G401.6 (cell line): ENCODE measurements at regions not wholly inside any gene's neighbourhood (a gene's known extent, or its start where the extent isn't known, plus 50 kb on each side); places are given as distances from the start of the nearest gene placed in this dataset.
"Not testable (repeated sequence)": the region's sequence is repeated elsewhere in the genome, so short reads cannot be mapped to it uniquely, and the experiment has no call there.

Source experiments
- FAIRE-seq: peaks from 2 replicates; lab custom pipeline; 2012; peaks lifted over from hg19 to GRCh38; lab: Jason Lieb, UNC

- FAIRE-seq: no peak
Observed at GRCh38 chr4:103853146-103853545, 133.4 kb upstream of the TACR3 start.

DNA sequence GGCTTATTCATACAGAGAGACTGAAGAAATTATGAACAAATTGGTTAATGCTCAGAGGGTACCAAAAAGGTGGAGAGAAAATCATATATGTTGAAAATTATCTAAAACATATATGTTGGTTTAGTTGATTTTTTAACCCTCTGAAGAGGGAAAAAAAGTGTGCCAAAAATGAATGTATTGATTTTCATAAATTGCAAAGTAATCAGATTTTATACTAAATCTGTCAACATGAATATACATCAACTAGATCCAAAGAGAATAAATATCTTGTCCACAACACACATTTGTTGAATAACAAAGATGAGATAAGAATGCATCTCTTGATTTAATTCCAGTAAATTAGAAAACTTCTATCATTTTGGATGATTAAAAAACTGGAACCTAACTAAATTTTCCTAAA is 125.3 kb upstream of the TACR3 start:
- FAIRE-seq: no peak

GRCh38 chr4:103842637-103843239 is 123.0 kb upstream of the TACR3 start:
- no peak for FAIRE-seq

DNA sequence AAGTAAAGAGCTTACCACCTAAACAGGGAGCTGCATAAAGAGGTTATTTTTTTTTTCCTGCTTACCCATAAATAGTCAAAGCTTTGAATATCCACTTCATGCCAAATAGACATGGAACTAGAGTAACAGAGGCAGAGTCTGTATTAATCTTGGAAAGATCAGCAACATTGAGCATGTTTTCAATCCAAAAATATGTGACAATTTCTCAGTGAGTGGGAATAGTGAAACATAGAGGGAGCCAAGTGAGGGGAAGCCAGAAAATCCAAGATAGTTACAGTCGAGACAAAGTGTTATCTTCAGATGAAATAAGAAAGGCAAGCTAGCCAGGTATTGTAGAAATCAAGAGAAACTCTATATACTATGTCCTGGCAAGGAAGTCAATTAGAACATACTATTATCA is 122.3 kb upstream of the TACR3 start:
- FAIRE-seq: no peak

GRCh38 chr4:103810308-103810707 is 90.5 kb upstream of the TACR3 start:
- not testable (repeated sequence) for FAIRE-seq

- FAIRE-seq: no peak
Observed at GRCh38 chr4:103802766-103803165, 83.0 kb upstream of the TACR3 start.

DNA sequence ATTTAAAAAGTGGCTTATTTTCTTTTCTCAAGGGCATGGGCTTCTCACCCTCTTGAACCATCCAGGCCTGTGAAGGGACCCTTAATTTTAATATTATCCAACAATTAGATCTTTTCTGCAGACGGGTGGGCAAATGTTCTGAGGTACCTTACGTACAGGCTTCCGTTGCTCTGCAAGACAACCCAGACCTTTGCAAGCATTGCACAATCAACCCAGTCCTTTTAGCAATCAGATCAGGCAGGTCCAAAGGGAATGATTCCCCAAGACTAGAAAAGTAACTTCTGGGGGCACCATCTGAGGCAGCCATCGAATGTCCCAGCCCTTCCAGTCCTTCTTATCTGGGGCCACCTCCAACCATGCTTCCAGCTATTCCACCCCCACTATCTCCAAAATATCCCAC is 67.3 kb upstream of the TACR3 start:
- FAIRE-seq: no peak

DNA sequence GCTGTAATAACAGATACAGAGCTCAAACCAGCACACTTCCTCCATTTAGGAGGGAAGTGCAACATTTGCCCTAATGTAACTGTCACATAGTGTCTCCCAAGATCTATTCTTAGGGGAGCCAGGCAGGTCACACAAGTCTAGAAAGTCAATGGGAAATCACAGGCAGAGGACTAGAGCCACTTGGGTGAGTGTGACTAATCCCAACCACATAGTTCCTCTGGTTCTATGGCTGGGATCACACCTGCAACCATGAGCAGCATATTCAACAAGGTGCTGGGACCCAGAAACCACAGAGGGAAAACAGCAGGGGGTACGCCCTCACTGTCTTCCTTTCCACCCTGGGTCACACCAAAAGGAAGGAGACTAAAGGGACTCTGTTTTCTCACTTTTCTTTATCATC is 66.8 kb upstream of the TACR3 start:
- no peak for FAIRE-seq

DNA sequence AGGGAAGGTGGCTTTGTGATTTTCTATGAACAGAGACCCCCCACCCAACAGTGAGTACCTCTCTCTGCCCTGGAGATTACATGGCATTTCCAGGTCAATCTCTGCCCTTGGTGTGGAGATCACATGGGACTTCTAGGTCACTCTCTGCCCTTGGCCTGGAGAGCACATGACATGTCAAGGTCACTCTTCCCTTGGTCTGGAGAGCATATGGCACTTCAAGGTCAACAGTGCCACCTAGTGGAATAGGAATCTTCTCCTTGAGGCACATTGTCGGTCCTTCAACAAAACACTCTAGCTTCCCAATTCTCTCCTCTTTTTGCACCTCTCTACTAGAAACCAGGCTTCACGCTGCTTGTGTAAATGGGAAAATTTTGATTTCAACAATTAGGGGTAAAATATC is 66.2 kb upstream of the TACR3 start:
- no peak for FAIRE-seq

DNA sequence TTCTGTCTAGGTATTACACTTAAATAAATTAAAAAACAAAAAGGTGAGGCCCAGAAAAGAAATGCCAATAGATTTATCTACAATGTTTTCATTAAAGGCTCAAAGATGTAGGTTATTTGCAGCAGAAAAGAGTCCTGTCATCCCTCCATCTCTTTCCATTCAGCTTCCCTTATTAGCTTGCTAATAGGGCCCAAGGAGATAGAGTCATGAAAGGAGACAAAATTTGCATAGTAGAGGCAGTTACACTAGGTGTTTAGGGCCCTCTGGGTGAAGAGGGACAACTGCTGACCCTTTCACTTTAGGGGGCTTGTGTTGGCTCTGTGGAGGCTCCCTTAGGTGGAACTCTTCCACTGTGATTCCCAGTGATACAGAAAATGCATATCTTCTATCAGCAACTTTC is 58.4 kb upstream of the TACR3 start:
- no peak for FAIRE-seq

GRCh38 chr4:103774326-103774825 is 54.6 kb upstream of the TACR3 start:
- FAIRE-seq: no peak

DNA sequence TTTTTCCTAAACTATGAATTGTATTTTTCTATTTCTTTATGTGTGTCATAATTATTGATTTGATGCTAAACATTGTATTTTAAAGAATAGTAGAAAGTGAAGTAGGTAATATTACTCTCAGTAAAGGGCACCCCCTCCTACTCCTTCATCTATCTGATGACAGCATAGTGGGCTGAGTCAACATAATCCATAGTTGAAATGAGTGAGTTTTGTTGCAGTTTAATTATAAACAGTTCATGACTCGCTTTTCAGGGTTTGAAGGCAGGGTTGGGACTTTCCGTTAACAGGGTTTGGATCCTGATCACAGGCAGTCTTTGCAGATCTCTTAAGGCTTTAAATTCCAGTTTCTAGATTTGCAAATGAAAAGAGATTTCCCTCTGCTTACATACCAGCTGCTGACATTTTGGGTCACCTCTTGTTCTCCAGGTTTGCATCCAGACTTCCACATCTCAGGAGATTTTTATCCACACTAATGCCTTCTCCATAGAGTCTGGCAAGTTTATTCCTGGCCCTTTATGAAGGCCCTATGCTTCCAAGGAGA is 54.0 kb upstream of the TACR3 start:
- no peak for FAIRE-seq
